ENCODE measurements at regions not wholly inside any gene's neighbourhood (a gene's known extent, or its start where the extent isn't known, plus 50 kb on each side); places are given as distances from the start of the nearest gene placed in this dataset.

DNA sequence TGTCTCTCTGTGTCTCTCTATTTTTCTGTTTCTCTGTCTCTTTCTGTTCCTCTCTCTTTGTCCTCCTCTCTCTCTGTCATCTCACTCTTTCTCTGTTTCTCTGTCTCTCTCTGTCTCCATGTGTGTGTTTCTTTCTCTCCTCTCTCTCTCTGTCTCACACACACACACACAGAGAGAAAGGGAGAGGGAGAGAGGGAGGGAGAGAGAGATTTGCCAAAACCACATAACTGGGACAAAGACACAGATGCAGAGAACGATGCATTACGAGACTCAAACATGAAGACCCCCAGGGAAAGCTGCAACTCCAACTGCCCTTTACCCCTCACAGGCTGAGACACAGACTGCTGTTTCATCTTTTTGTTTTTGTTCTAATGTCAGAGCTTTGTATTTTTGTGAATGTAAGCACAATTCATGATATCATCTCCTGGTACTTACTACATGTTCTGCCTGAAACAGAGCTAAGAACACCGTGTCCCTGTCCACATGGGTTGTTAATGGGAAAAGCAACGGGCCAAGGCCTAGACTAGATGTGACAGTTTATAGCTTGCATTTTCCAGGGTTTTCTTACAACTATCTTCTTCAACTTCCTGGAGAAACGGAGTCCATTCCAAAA is 177.1 kb upstream of the ARID1B start:
- TF ChIP-seq CTCF (IDR thresholded peaks at IDR 0.05; ENCODE audit: low read length, missing control alignments) = no peak
- no peak overlapping the region for H3K4me3 ChIP-seq (replicated peaks; ENCODE audit: low read depth, low read length)

GRCh38 chr6:156599366-156599765 is 177.8 kb upstream of the ARID1B start:
- H3K4me3 ChIP-seq (replicated peaks; ENCODE audit: low read depth, low read length) = no peak overlapping the region
- no peak for DNase-seq (ENCODE audit: low read depth)
- TF ChIP-seq CTCF (IDR thresholded peaks at IDR 0.05; ENCODE audit: low read length, missing control alignments) = no peak

More for the DNA sequence above, 177.1 kb upstream of the ARID1B start:
- DNase-seq (ENCODE audit: low read depth) = no peak

GRCh38 chr6:156598855-156599180 is 178.4 kb upstream of the ARID1B start:
- no peak for TF ChIP-seq CTCF (IDR thresholded peaks at IDR 0.05; ENCODE audit: low read length, missing control alignments)
- DNase-seq (ENCODE audit: low read depth) = no peak
- no peak overlapping the region for H3K4me3 ChIP-seq (replicated peaks; ENCODE audit: low read depth, low read length)

- H3K4me3 ChIP-seq (replicated peaks; ENCODE audit: low read depth, low read length) = no peak overlapping the region
- no peak for TF ChIP-seq CTCF (IDR thresholded peaks at IDR 0.05; ENCODE audit: low read length, missing control alignments)
- DNase-seq (ENCODE audit: low read depth) = no peak
Measured at GRCh38 chr6:156598071-156598854, 178.9 kb upstream of the ARID1B start.

GRCh38 chr6:156597095-156597494 is 180.1 kb upstream of the ARID1B start:
- DNase-seq (ENCODE audit: low read depth) = no peak
- H3K4me3 ChIP-seq (replicated peaks; ENCODE audit: low read depth, low read length) = no peak overlapping the region
- no peak for TF ChIP-seq CTCF (IDR thresholded peaks at IDR 0.05; ENCODE audit: low read length, missing control alignments)

GRCh38 chr6:156595476-156595875 is 181.7 kb upstream of the ARID1B start:
- no peak for TF ChIP-seq CTCF (IDR thresholded peaks at IDR 0.05; ENCODE audit: low read length, missing control alignments)
- no peak for DNase-seq (ENCODE audit: low read depth)
- H3K4me3 ChIP-seq (replicated peaks; ENCODE audit: low read depth, low read length) = no peak overlapping the region

GRCh38 chr6:156593893-156594292 is 183.3 kb upstream of the ARID1B start:
- DNase-seq (ENCODE audit: low read depth) = no peak
- TF ChIP-seq CTCF (IDR thresholded peaks at IDR 0.05; ENCODE audit: low read length, missing control alignments) = no peak
- no peak overlapping the region for H3K4me3 ChIP-seq (replicated peaks; ENCODE audit: low read depth, low read length)
